Sigmoid colon (tissue), 6 donors: ENCODE measurements at regions not wholly inside any gene's neighbourhood (a gene's known extent, or its start where the extent isn't known, plus 50 kb on each side); places are given as distances from the start of the nearest gene placed in this dataset.

Experiments
- DNase-seq: peaks from one replicate; pipeline ENCODE4 v3.0.0-alpha.2; 2019
- H3K27ac ChIP-seq, 4 donors: fragments of 200-600 bp; sonication (generic); one replicate each; pipeline ENCODE4 v1.5.1; 2016 to 2019; ENCODE audit warnings: mild to moderate bottlenecking in 1 of 4
- H3K27me3 ChIP-seq, 3 donors: fragments of 200-600 bp; sonication (generic); one replicate each; pipeline ENCODE4 v1.5.1; 2019; ENCODE audit warnings: mild to moderate bottlenecking in 1 of 3
- H3K36me3 ChIP-seq, 4 donors: fragments of 200-600 bp; sonication (generic); one replicate each; pipeline ENCODE4 v1.5.1; 2016 to 2019
- H3K4me1 ChIP-seq, 4 donors: fragments of 200-600 bp; sonication (generic); one replicate each; pipeline ENCODE4 v1.5.1; 2017 to 2019
- H3K4me3 ChIP-seq, 4 donors: fragments of 200-600 bp; sonication (generic); one replicate each; pipeline ENCODE4 v1.5.1; 2017 to 2019; ENCODE audit warnings: mild to moderate bottlenecking in 2 of 4, moderate library complexity in 1 of 4
- H3K9me3 ChIP-seq, 4 donors: fragments of 200-600 bp in 3 of 4; sonication (generic) in 3 of 4; one replicate each; pipeline versions ENCODE4 v1.5.1 to v1.6.1; 2013 to 2019
- EP300 ChIP-seq, 4 donors: sonication (generic); formaldehyde crosslinking; IDR thresholded peaks; one replicate each; pipeline ENCODE4 v1.6.1; 2017; ENCODE audit warnings: antibody characterized with exemption in 4 of 4
- POLR2A ChIP-seq, 2 donors: fragments of 450-650 bp; IDR thresholded peaks; one replicate each; pipeline ENCODE4 v1.6.1; 2016; ENCODE audit warnings: antibody characterized with exemption in 2 of 2, mild to moderate bottlenecking in 2 of 2, moderate library complexity in 2 of 2
- POLR2AphosphoS5 ChIP-seq, 4 donors: sonication (generic); formaldehyde crosslinking; IDR thresholded peaks; one replicate each; pipeline ENCODE4 v1.6.1; 2017; ENCODE audit warnings: antibody characterized with exemption in 4 of 4
- WGBS, 2 donors: extraction: QIAGEN DNeasy Blood & Tissue Kit; methylation state at CpG; one replicate each; pipeline ENCODE4 v1.1.7; 2013; 5-methylcytosine and 5-hydroxymethylcytosine counted together
- intact Hi-C: fragments of 100-400 bp; cut with DNase I; formaldehyde crosslinking; loops from one replicate; pipeline ENCODE4 v1.15.1; 2023
- TF ChIP-seq, protein P1 (sequence below), 4 experiments: fragments of 450-650 bp in 3 of 4; fragments of 200-600 bp in 1 of 4; IDR thresholded peaks; one replicate each; pipeline ENCODE4 v1.5.1; 2016 to 2019; ENCODE audit warnings: antibody characterized with exemption in 4 of 4, mild to moderate bottlenecking in 3 of 4, moderate library complexity in 2 of 4
- donor health status: healthy with polysubstance abuse.
- donor health status: healthy.

DNA sequence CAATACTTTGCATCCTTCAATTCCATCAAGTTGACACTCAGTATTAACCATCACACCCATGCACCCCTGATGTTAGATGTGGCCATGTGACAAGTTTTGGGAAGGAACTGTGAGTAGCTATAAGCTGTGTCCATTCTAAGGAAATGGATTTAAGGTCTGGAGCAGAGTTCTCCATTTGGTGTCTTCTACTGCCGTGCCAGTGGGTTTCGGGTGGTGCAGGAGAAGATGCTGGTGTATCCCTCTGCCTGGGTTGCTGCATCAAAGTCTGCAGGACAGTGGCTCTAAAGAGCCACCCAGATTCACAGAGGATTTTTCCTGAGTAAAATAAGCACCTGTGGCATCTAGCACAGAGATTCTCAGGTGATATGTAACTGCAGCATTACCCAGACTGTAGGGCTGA is 105.7 kb upstream of the IRS2 start:
- no peak overlapping the region for H3K4me3 ChIP-seq
- no peaks in the 10 kb centered on the region for H3K27me3 ChIP-seq
- H3K9me3 ChIP-seq: peaks cover 0 to 3% (median 0%) of the 10 kb centered on the region in 4 donors
- H3K27ac ChIP-seq: no peak overlapping the region
- TF ChIP-seq, protein P1, sequence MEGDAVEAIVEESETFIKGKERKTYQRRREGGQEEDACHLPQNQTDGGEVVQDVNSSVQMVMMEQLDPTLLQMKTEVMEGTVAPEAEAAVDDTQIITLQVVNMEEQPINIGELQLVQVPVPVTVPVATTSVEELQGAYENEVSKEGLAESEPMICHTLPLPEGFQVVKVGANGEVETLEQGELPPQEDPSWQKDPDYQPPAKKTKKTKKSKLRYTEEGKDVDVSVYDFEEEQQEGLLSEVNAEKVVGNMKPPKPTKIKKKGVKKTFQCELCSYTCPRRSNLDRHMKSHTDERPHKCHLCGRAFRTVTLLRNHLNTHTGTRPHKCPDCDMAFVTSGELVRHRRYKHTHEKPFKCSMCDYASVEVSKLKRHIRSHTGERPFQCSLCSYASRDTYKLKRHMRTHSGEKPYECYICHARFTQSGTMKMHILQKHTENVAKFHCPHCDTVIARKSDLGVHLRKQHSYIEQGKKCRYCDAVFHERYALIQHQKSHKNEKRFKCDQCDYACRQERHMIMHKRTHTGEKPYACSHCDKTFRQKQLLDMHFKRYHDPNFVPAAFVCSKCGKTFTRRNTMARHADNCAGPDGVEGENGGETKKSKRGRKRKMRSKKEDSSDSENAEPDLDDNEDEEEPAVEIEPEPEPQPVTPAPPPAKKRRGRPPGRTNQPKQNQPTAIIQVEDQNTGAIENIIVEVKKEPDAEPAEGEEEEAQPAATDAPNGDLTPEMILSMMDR (IDR thresholded peaks at IDR 0.05): no peak
- TF ChIP-seq EP300 (IDR thresholded peaks at IDR 0.05) (no peak), POLR2AphosphoS5 (IDR thresholded peaks at IDR 0.05) (no peak), POLR2A (IDR thresholded peaks at IDR 0.05) (no peak)
- no peak for DNase-seq
- WGBS, 2 donors: 95% methylated on average over 2 of the region's 2 CpGs
- intact Hi-C loops: no loop called here
- H3K4me1 ChIP-seq: no peaks in the 10 kb centered on the region
- no peaks in the 10 kb centered on the region for H3K36me3 ChIP-seq

DNA sequence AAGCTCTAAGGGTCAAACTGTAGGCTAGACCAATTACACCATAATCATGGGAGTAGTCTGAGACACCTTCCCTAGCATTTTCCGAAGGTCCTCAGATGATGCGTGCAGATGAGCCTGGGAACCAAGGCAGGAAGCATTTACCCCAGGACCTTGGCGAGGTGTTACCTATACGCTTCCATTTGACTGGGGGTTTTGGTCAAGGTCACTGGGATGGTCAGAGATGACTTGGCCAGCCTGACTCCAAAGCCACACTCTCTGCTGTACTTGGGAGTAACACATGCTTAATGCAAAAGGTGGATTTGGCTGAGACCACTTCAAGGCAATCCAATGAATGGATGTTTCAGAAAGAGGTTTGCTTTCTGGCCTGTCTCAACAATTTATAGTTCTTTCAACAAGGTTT is 98.9 kb upstream of the IRS2 start:
- H3K9me3 ChIP-seq: peaks cover 0 to 3% (median 0%) of the 10 kb centered on the region in 4 donors
- no peaks in the 10 kb centered on the region for H3K36me3 ChIP-seq
- intact Hi-C loops: no loop called here
- no peak for DNase-seq
- WGBS, 2 donors: 96 to 97% methylated on average over 4 of the region's 4 CpGs
- TF ChIP-seq, protein P1 (IDR thresholded peaks at IDR 0.05): no peak
- no peak for TF ChIP-seq EP300 (IDR thresholded peaks at IDR 0.05)
- TF ChIP-seq POLR2A (IDR thresholded peaks at IDR 0.05): no peak
- no peak for TF ChIP-seq POLR2AphosphoS5 (IDR thresholded peaks at IDR 0.05)
- no peaks in the 10 kb centered on the region for H3K4me1 ChIP-seq
- H3K27me3 ChIP-seq: no peaks in the 10 kb centered on the region
- H3K4me3 ChIP-seq: no peak overlapping the region
- H3K27ac ChIP-seq: no peak overlapping the region

DNA sequence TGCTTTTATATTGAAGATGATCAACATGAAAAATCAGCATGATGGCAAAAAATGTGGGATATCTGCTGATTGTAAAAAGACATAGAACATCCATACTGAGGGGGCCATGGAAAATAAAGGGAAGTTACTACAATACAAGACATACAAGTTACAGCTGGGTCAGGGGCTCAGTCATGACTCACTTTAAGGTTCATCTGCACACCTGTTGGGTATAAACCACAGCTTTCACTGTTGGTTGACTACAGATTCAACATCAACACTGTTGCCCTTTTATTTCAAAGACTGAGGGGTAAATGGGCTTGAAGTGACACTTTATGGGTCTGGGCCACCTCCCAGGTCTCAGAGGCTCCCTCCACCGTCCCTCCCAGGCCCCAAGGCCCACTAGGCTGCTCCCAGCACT is 98.1 kb upstream of the IRS2 start:
- TF ChIP-seq, protein P1 (IDR thresholded peaks at IDR 0.05): no peak
- TF ChIP-seq POLR2AphosphoS5 (IDR thresholded peaks at IDR 0.05): no peak
- TF ChIP-seq EP300 (IDR thresholded peaks at IDR 0.05): no peak
- no peak for TF ChIP-seq POLR2A (IDR thresholded peaks at IDR 0.05)
- Histone ChIP-seq H3K4me3 (no peak overlapping the region), H3K27me3 (no peaks in the 10 kb centered on the region), H3K4me1 (no peaks in the 10 kb centered on the region), H3K9me3 (peaks cover 0 to 3% (median 0%) of the 10 kb centered on the region in 4 donors), H3K27ac (no peak overlapping the region), H3K36me3 (no peaks in the 10 kb centered on the region)
- no peak for DNase-seq
- intact Hi-C loops: no loop called here
- 73 to 78% methylated on average over 1 of the region's 1 CpG for WGBS, 2 donors

DNA sequence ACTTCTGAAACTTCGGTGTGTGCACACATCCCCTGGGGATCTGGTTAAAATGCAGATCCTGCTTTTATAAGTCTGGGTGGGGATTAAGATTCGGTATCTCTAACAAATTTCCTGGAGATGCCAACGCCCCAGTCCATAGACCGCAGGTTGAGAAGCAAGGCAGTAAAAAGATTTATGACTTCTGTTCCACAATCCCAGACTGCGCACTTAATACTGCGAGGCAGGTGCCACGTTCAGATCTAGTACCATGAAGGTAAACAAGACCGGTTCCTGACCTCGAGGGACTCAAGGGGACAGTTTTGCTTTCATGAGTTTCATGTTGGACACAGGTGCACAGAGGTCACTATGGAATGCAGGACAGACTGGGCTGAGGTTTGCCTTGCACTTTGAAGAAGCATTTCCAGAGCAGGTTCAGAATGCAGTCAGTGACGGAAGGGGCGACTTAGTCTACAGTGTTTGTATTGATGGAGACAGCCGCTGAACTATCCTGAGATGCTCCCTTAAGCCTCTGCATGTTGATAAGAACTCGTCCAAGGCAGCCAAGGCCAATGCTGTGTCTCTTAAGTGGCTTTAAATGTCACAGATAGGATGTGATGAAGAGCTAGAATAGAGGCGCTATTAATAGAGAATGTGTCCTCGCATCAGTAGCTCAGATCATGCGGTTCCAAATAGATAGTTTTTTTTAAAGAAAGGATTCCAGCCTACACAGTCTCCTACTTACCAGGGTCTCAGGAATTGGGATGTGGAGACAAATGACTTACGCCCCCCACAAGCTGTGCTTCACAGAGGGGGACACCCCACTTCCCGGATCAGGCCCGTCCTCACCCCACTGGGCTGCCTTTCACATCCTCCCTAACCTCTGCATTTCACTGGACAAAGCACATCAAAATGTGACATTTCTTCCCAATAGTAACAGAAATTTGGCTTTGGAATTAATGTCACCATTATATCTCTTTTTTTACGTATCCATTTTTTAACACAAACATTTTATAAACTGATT is 97.1 kb upstream of the IRS2 start:
- no peaks in the 10 kb centered on the region for H3K36me3 ChIP-seq
- 45 to 70% methylated on average over 20 of the region's 20 CpGs for WGBS, 2 donors
- no peaks in the 10 kb centered on the region for H3K27me3 ChIP-seq
- no peak for DNase-seq
- no peaks in the 10 kb centered on the region for H3K4me1 ChIP-seq
- peaks cover 0 to 3% (median 0%) of the 10 kb centered on the region in 4 donors for H3K9me3 ChIP-seq
- no peak overlapping the region for H3K4me3 ChIP-seq
- no peak overlapping the region for H3K27ac ChIP-seq
- intact Hi-C loops: no loop called here
- TF ChIP-seq POLR2AphosphoS5 (IDR thresholded peaks at IDR 0.05): no peak
- TF ChIP-seq EP300 (IDR thresholded peaks at IDR 0.05): no peak
- TF ChIP-seq POLR2A (IDR thresholded peaks at IDR 0.05): no peak
- TF ChIP-seq, protein P1 (IDR thresholded peaks at IDR 0.05): no peak
